Mucosa of descending colon (tissue), 3 donors: ENCODE measurements at regions not wholly inside any gene's neighbourhood (a gene's known extent, or its start where the extent isn't known, plus 50 kb on each side); places are given as distances from the start of the nearest gene placed in this dataset.
"Not testable (repeated sequence)": the region's sequence is repeated elsewhere in the genome, so short reads cannot be mapped to it uniquely, and the experiment has no call there.

ENCODE experiments used
- ATAC-seq: fragments of 200-7000 bp; cut with Tn5 transposase; one replicate; pipeline ENCODE4 v1.9.1; 2020; ENCODE audit warnings: mild to moderate bottlenecking, moderate library complexity
- DNase-seq, 3 donors: peaks; one replicate each; pipeline ENCODE4 v3.0.0-alpha.2; 2020
- H3K36me3 ChIP-seq: fragments of 200-600 bp; one replicate; pipeline ENCODE4 v1.8.0; 2021; ENCODE audit warnings: low read depth, mild to moderate bottlenecking
- H3K4me1 ChIP-seq: fragments of 200-600 bp; one replicate; pipeline ENCODE4 v1.8.0; 2021; ENCODE audit warnings: low read depth, mild to moderate bottlenecking
- H3K4me3 ChIP-seq: fragments of 200-600 bp; one replicate; pipeline ENCODE4 v1.8.0; 2021; ENCODE audit warnings: mild to moderate bottlenecking
- H3K9me3 ChIP-seq: fragments of 200-600 bp; one replicate; pipeline ENCODE4 v1.8.0; 2021; ENCODE audit warnings: mild to moderate bottlenecking
- CTCF ChIP-seq: fragments of 200-600 bp; IDR thresholded peaks from one replicate; pipeline ENCODE4 v1.8.0; 2022; ENCODE audit warnings: antibody characterized with exemption, mild to moderate bottlenecking
- intact Hi-C, 2 donors: fragments of 100-400 bp; cut with DNase I in 1 of 2; cut with micrococcal nuclease in 1 of 2; formaldehyde crosslinking; loops; one replicate each; pipeline versions ENCODE4 v1.11.0 to v1.11.1; 2022; cut with DNase I, micrococcal nuclease
- donor health status: DM: no; HTN: no; CAD: no; lungs with moderate emphysema.
- donor health status: DM: no; HTN: no; CAD: no.
- donor health status: DM: no; HTN: yes; CAD: no.

- Histone ChIP-seq H3K9me3 (no peaks in the 10 kb centered on the region), H3K36me3 (no peaks in the 10 kb centered on the region), H3K4me3 (no peak overlapping the region), H3K4me1 (no peaks in the 10 kb centered on the region)
- ATAC-seq (no peak), DNase-seq (no peak)
- intact Hi-C loops, result no loop called here
- TF ChIP-seq CTCF, result no peak
Observed at GRCh38 chr20:22966787-22967464, 68.2 kb upstream of the SSTR4 start.

GRCh38 chr20:22967706-22968105 lies 67.4 kb upstream of the SSTR4 start:
- intact Hi-C loops, ATAC-seq, H3K4me1 ChIP-seq, DNase-seq, H3K9me3 ChIP-seq, H3K36me3 ChIP-seq, H3K4me3 ChIP-seq: not testable (repeated sequence)

DNA sequence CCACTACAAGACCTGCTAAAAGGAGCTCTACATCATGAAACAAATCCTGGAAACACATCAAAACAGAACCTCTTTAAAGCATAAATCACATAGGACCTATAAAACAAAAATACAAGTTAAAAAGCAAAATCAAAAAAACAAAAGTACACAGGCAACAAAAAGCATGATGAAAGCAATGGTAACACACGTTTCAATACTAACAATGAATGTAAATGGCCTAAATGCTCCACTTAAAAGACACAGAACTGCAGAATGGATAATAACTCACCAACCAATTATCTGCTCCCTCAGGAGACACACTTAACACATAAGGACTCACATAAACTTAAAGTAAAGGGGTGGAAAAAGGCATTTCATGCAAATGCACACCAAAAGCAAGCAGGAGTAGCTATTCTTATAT lies 66.1 kb upstream of the SSTR4 start:
- H3K36me3 ChIP-seq, H3K4me3 ChIP-seq, H3K4me1 ChIP-seq, DNase-seq, ATAC-seq, intact Hi-C loops, H3K9me3 ChIP-seq: not testable (repeated sequence)

DNA sequence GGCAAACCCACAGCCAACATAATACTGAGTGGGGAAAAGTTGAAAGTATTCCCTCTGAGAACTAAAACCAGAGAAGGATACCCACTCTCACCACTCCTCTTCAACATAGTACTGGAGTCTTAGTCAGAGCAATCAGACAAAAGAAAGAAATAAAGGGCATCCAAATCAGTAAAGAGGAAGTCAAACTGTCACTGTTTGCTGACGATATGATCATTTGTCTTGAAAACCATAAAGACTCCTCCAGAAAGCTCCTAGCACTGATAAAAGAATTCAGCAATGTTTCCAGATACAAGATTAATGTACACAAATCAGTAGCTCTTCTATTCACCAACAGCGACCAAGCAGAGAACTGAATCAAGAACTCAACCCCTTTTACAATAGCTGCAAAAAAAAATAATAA lies 64.0 kb upstream of the SSTR4 start:
- H3K4me3 ChIP-seq, H3K36me3 ChIP-seq, ATAC-seq, DNase-seq, H3K9me3 ChIP-seq, intact Hi-C loops, H3K4me1 ChIP-seq: not testable (repeated sequence)

DNA sequence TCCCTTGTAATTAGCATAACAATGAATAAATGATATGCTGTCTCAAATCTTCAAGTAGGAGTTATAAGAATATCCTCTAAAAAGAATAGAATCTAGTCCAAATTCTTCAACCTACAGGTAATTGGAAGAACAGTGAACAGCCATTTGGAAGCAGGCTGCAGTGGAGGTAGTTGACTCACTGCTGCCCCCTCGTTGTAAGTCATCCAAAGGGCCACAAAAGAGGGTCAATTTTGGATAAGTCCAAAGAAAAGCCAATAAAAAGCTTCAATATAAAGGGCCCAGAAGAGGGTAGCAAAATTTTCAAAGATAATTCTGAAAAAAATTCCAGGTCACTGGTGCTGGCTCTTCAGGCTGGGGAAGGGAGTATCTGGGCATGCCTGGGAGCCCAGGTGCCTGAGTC lies 60.8 kb upstream of the SSTR4 start:
- DNase-seq (peak in 1 of 3 donors; percentile 35), ATAC-seq (no peak)
- Histone ChIP-seq H3K36me3 (no peaks in the 10 kb centered on the region), H3K9me3 (no peaks in the 10 kb centered on the region), H3K4me1 (no peaks in the 10 kb centered on the region), H3K4me3 (no peak overlapping the region)
- TF ChIP-seq CTCF, result no peak
- intact Hi-C loops, result no loop called here

DNA sequence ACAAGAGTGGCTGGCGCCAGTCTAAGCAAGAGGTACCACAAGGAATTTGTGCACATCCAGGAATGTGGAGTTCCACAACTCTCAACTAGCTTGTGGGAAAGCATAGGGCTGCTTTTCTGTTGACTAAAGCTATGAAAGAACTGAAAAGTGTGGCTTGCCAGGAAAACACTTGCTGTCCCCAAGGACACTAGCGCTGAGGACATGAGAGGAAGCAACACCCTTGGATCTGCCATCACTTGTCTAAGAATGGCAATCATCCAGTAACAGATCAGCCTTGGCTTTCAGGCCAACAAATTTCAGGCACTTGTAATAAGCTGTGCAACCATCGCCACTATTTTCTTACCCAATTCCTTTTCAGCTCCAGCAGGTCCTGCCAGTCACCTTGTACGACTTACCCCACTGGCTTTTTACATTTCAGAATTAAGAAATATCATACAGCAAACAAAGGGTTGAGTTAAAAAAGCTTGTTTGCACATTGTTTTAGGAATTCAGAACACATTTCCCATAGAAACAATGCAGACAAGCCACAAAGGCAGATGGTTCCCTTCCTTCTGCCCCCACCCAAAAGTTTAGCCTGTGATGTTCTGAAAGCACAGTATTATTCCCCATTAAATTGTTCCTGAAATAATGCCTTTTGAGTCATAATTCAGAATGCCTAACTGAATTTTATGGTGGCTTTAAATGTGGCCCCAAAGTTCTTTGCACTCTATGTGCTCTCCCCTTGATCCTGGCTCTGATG lies 57.9 kb upstream of the SSTR4 start:
- H3K9me3 ChIP-seq, result no peaks in the 10 kb centered on the region
- intact Hi-C loops, result no loop called here
- ATAC-seq (no peak), DNase-seq (peak in 1 of 3 donors; percentile 5)
- no peak overlapping the region for H3K4me3 ChIP-seq
- H3K36me3 ChIP-seq, result no peaks in the 10 kb centered on the region
- H3K4me1 ChIP-seq, result no peaks in the 10 kb centered on the region
- TF ChIP-seq CTCF, result no peak

DNA sequence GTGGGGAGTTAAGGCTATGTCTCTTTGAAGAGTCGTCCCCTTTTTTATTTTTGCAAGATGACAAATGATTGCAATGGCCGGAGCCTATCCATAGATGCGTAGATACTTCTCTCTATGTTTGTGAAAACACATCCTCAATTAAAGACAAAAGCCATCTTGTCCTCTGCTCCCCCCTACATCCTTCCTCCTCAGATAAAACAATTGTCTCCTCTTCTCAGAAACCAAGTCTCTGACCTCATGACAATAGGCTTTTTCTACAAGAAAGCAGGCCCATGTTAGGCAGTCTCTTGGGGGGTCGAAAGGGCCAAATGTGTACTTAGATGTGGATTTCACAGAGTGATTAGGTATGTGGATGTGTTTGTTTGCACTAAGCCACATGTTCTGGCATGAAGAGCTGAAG lies 51.1 kb upstream of the SSTR4 start:
- Histone ChIP-seq H3K36me3 (no peaks in the 10 kb centered on the region), H3K4me3 (no peak overlapping the region), H3K9me3 (no peaks in the 10 kb centered on the region), H3K4me1 (no peaks in the 10 kb centered on the region)
- TF ChIP-seq CTCF, result no peak
- ATAC-seq (no peak), DNase-seq (no peak)
- intact Hi-C loops, result no loop called here
